ENCODE measurements at regions not wholly inside any gene's neighbourhood (a gene's known extent, or its start where the extent isn't known, plus 50 kb on each side); places are given as distances from the start of the nearest gene placed in this dataset.

GRCh38 chr13:44274771-44275205, 98.8 kb upstream of the SERP2 start:
- TF ChIP-seq, protein P1, sequence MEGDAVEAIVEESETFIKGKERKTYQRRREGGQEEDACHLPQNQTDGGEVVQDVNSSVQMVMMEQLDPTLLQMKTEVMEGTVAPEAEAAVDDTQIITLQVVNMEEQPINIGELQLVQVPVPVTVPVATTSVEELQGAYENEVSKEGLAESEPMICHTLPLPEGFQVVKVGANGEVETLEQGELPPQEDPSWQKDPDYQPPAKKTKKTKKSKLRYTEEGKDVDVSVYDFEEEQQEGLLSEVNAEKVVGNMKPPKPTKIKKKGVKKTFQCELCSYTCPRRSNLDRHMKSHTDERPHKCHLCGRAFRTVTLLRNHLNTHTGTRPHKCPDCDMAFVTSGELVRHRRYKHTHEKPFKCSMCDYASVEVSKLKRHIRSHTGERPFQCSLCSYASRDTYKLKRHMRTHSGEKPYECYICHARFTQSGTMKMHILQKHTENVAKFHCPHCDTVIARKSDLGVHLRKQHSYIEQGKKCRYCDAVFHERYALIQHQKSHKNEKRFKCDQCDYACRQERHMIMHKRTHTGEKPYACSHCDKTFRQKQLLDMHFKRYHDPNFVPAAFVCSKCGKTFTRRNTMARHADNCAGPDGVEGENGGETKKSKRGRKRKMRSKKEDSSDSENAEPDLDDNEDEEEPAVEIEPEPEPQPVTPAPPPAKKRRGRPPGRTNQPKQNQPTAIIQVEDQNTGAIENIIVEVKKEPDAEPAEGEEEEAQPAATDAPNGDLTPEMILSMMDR (IDR thresholded peaks at IDR 0.05) = no peak
- no peak for TF ChIP-seq ZFX (IDR thresholded peaks at IDR 0.05; ENCODE audit: borderline replicate concordance)

Measured in 22Rv1 (cell line).